ENCODE measurements at regions not wholly inside any gene's neighbourhood (a gene's known extent, or its start where the extent isn't known, plus 50 kb on each side); places are given as distances from the start of the nearest gene placed in this dataset.
"Not testable (repeated sequence)": the region's sequence is repeated elsewhere in the genome, so short reads cannot be mapped to it uniquely, and the experiment has no call there.

- no peaks in the 10 kb centered on the region for H3K4me1 ChIP-seq (ENCODE audit: insufficient read depth)
- WGBS, result 67% methylated on average over 3 of the region's 3 CpGs
Observed at GRCh38 chr7:130789436-130789835, 55.4 kb upstream of the KLF14 start.

GRCh38 chr7:130791746-130792145 lies 57.7 kb upstream of the KLF14 start:
- 90% methylated on average over 4 of the region's 4 CpGs for WGBS
- Histone ChIP-seq H3K4me3 (ENCODE audit: low read depth, low read length) (no peak overlapping the region), H3K27ac (ENCODE audit: low read depth) (no peak overlapping the region), H3K36me3 (ENCODE audit: insufficient read depth) (no peaks in the 10 kb centered on the region), H3K4me1 (ENCODE audit: insufficient read depth) (no peaks in the 10 kb centered on the region)
- no peak for DNase-seq (ENCODE audit: extremely low spot score)

More at GRCh38 chr7:130789436-130789835, 55.4 kb upstream of the KLF14 start:
- H3K36me3 ChIP-seq (ENCODE audit: insufficient read depth), result no peaks in the 10 kb centered on the region
- H3K4me3 ChIP-seq (ENCODE audit: low read depth, low read length), result no peak overlapping the region
- no peak overlapping the region for H3K27ac ChIP-seq (ENCODE audit: low read depth)
- DNase-seq (ENCODE audit: extremely low spot score), result no peak

- no peak for DNase-seq (ENCODE audit: extremely low spot score)
- Histone ChIP-seq H3K4me3 (ENCODE audit: low read depth, low read length) (no peak overlapping the region), H3K27ac (ENCODE audit: low read depth) (no peak overlapping the region), H3K36me3 (ENCODE audit: insufficient read depth) (no peaks in the 10 kb centered on the region), H3K4me1 (ENCODE audit: insufficient read depth) (no peaks in the 10 kb centered on the region)
- 54% methylated on average over 9 of the region's 9 CpGs for WGBS
Observed at GRCh38 chr7:130793855-130794618, 60.0 kb upstream of the KLF14 start.

- Histone ChIP-seq H3K27ac (ENCODE audit: low read depth) (no peak overlapping the region), H3K4me1 (ENCODE audit: insufficient read depth) (no peaks in the 10 kb centered on the region), H3K36me3 (ENCODE audit: insufficient read depth) (no peaks in the 10 kb centered on the region), H3K4me3 (ENCODE audit: low read depth, low read length) (no peak overlapping the region)
- DNase-seq (ENCODE audit: extremely low spot score), result no peak
- WGBS, result 64% methylated on average over 3 of the region's 3 CpGs
Observed at GRCh38 chr7:130794619-130794922, 60.6 kb upstream of the KLF14 start.

- H3K36me3 ChIP-seq (ENCODE audit: insufficient read depth); H3K27ac ChIP-seq (ENCODE audit: low read depth); DNase-seq (ENCODE audit: extremely low spot score); H3K4me3 ChIP-seq (ENCODE audit: low read depth, low read length); H3K4me1 ChIP-seq (ENCODE audit: insufficient read depth): not testable (repeated sequence)
- WGBS, result 96% methylated on average over 2 of the region's 2 CpGs
Observed at GRCh38 chr7:130796425-130796824, 62.4 kb upstream of the KLF14 start.

DNA sequence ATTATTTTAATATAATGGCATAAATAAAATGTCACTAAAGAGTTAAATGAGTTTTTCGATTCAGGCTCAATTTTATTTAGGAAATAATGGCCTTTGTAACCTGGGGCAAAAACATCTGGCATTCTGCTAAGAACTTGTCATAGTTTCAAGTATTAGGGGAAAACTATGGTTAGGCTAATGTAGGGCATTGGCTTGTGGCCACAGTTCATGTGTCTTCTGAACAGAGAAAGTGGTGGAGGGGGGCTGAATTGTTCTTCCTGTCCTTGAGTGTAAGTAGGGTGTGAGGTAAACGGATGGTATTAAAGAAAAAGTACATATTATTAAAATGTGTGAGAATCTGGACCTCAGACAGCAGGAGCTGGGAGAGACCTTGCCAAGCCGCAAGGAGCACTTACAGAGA lies 69.1 kb upstream of the KLF14 start:
- H3K27ac ChIP-seq (ENCODE audit: low read depth), result no peak overlapping the region
- no peaks in the 10 kb centered on the region for H3K36me3 ChIP-seq (ENCODE audit: insufficient read depth)
- no peaks in the 10 kb centered on the region for H3K4me1 ChIP-seq (ENCODE audit: insufficient read depth)
- WGBS, result 58% methylated on average over 3 of the region's 3 CpGs
- no peak for DNase-seq (ENCODE audit: extremely low spot score)
- H3K4me3 ChIP-seq (ENCODE audit: low read depth, low read length), result no peak overlapping the region

DNA sequence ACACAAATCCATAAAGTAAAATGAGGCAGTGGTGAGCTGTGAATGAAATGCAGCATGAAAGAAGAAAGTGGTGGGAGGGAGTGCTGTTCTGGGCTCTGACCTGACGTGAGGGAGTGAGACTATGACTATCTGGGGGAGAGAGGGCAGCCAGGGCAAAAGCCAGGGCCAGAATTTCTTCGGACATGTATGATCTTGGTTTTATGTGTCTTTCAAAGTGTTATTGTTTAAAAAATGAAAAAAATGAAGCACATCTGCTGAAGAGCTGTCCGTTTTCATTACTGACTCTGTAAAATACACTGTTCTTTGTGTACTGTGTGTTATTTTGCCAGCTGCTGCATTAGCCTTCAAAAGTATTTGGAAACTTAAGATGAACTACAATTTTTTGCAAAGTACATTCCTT lies 70.2 kb upstream of the KLF14 start:
- no peaks in the 10 kb centered on the region for H3K4me1 ChIP-seq (ENCODE audit: insufficient read depth)
- H3K36me3 ChIP-seq (ENCODE audit: insufficient read depth), result no peaks in the 10 kb centered on the region
- no peak overlapping the region for H3K27ac ChIP-seq (ENCODE audit: low read depth)
- H3K4me3 ChIP-seq (ENCODE audit: low read depth, low read length), result no peak overlapping the region
- WGBS, result 34% methylated on average over 3 of the region's 3 CpGs
- no peak for DNase-seq (ENCODE audit: extremely low spot score)

DNA sequence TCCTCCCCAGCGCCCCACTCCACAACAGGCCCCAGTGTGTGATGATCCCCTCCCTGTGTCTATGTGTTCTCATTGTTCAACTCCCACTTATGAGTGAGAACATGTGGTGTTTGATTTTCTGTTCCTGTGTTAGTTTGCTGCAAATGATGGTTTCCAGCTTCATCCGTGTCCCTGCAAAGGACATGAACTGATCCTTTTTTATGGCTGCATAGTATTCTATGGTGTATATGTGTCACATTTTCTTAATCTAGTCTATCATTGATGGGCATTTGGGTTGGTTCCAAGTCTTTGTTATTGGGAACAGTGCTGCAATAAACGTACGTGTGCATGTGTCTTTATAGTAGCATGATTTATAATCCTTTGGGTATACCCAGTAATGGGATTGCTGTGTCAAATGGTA lies 78.8 kb upstream of the KLF14 start:
- H3K36me3 ChIP-seq (ENCODE audit: insufficient read depth); DNase-seq (ENCODE audit: extremely low spot score); H3K4me1 ChIP-seq (ENCODE audit: insufficient read depth); H3K27ac ChIP-seq (ENCODE audit: low read depth); H3K4me3 ChIP-seq (ENCODE audit: low read depth, low read length): not testable (repeated sequence)
- WGBS, result 86% methylated on average over 4 of the region's 4 CpGs

GRCh38 chr7:130814778-130815335 lies 80.8 kb upstream of the KLF14 start:
- DNase-seq (ENCODE audit: extremely low spot score), result no peak
- WGBS, result 37% methylated on average over 2 of the region's 2 CpGs
- no peak overlapping the region for H3K4me3 ChIP-seq (ENCODE audit: low read depth, low read length)
- no peak overlapping the region for H3K27ac ChIP-seq (ENCODE audit: low read depth)
- no peaks in the 10 kb centered on the region for H3K36me3 ChIP-seq (ENCODE audit: insufficient read depth)
- H3K4me1 ChIP-seq (ENCODE audit: insufficient read depth), result no peaks in the 10 kb centered on the region

GRCh38 chr7:130818056-130818455 lies 84.0 kb upstream of the KLF14 start:
- H3K27ac ChIP-seq (ENCODE audit: low read depth), result no peak overlapping the region

DNA sequence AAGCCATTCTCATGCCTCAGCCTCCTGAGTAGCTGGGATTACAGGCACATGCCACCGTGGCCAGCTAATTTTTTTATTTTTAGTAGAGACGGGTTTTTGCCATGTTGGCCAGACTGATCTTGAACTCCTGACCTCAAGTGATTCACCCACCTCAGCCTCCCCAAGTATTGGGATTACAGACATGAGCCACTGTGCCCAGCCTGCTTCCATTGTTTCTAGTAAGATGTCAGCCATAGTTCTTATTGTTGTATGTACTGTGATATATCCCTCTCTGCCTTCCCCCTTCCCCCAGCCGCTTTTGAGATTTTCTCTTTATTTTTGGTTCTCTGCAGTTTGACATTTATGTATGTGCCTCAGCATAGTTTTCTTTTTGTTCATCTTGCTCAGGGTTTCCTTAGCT lies 87.9 kb upstream of the KLF14 start:
- H3K4me1 ChIP-seq (ENCODE audit: insufficient read depth), result no peaks in the 10 kb centered on the region
- 85% methylated on average over 3 of the region's 3 CpGs for WGBS
- no peak overlapping the region for H3K4me3 ChIP-seq (ENCODE audit: low read depth, low read length)
- no peak for DNase-seq (ENCODE audit: extremely low spot score)
- no peak overlapping the region for H3K27ac ChIP-seq (ENCODE audit: low read depth)
- H3K36me3 ChIP-seq (ENCODE audit: insufficient read depth), result no peaks in the 10 kb centered on the region

More at GRCh38 chr7:130818056-130818455, 84.0 kb upstream of the KLF14 start:
- DNase-seq (ENCODE audit: extremely low spot score), result no peak
- Histone ChIP-seq H3K36me3 (ENCODE audit: insufficient read depth) (no peaks in the 10 kb centered on the region), H3K4me1 (ENCODE audit: insufficient read depth) (no peaks in the 10 kb centered on the region), H3K4me3 (ENCODE audit: low read depth, low read length) (no peak overlapping the region)
- WGBS, result 69% methylated on average over 2 of the region's 2 CpGs

DNA sequence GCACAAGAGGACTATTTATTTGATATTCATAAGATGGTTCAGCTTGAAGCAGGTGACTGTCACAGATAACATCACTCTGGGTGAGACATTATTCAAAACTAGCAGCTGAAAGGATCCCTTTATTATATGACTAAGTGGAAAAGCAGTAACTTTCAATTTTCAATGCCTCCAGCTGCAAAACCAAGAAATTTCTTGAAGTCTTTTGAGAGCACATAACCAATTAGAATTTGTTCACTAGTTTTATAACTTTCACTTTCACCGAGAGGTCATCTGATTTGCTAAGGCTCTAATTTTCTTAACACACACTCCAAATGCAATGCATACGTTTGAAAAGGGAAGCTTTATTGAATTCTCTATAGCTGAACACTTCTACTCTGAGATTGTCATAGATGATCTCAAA lies 88.6 kb upstream of the KLF14 start:
- H3K27ac ChIP-seq (ENCODE audit: low read depth), result no peak overlapping the region
- H3K4me1 ChIP-seq (ENCODE audit: insufficient read depth), result no peaks in the 10 kb centered on the region
- H3K36me3 ChIP-seq (ENCODE audit: insufficient read depth), result no peaks in the 10 kb centered on the region
- 65% methylated on average over 2 of the region's 2 CpGs for WGBS
- no peak for DNase-seq (ENCODE audit: extremely low spot score)
- H3K4me3 ChIP-seq (ENCODE audit: low read depth, low read length), result no peak overlapping the region

GRCh38 chr7:130823060-130823459 lies 89.1 kb upstream of the KLF14 start:
- H3K4me3 ChIP-seq (ENCODE audit: low read depth, low read length), result no peak overlapping the region
- no peak overlapping the region for H3K27ac ChIP-seq (ENCODE audit: low read depth)
- H3K36me3 ChIP-seq (ENCODE audit: insufficient read depth), result no peaks in the 10 kb centered on the region
- 83% methylated on average over 2 of the region's 2 CpGs for WGBS
- H3K4me1 ChIP-seq (ENCODE audit: insufficient read depth), result no peaks in the 10 kb centered on the region
- no peak for DNase-seq (ENCODE audit: extremely low spot score)

DNA sequence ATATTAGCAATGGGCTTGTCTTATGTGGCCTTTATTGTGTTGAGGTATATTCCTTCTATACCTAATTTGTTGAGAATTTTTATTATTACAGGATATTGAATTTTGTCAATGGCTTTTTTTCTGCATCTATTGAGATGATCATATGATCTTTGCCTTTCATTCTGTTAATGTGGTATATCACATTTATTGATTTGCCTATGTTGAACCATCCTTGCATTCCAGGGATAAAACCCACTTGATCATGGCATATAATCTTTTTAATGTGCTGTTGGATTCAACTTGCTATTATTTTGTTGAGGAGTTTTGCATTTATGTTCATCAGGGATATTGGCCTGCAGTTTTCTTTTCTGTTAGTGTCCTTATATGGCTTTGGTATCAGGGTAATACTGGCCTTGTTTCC lies 91.8 kb upstream of the KLF14 start:
- Histone ChIP-seq H3K36me3 (ENCODE audit: insufficient read depth) (no peaks in the 10 kb centered on the region), H3K4me1 (ENCODE audit: insufficient read depth) (no peaks in the 10 kb centered on the region), H3K4me3 (ENCODE audit: low read depth, low read length) (no peak overlapping the region), H3K27ac (ENCODE audit: low read depth) (no peak overlapping the region)
- no peak for DNase-seq (ENCODE audit: extremely low spot score)

DNA sequence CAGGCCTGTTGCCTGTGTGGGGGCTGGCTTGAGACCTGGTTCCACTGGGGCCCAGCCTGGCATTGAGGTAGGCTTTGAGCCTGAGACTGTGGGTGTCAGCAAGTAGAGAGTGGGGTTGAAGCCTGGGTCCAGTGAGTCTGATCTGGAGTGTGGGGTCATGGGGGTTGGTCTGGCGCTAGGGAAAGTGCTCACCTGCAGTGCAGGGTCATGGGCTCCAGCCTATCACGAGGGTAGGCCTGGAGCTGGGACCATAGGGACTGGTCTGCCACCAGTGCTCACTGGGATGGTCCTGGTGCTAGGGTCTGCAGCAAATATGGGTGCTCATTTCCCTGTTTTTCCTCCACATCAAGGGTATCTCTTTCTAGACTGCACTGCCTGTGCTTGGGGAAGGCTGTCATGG lies 95.4 kb upstream of the KLF14 start:
- Histone ChIP-seq H3K4me3 (ENCODE audit: low read depth, low read length) (no peak overlapping the region), H3K27ac (ENCODE audit: low read depth) (no peak overlapping the region), H3K4me1 (ENCODE audit: insufficient read depth) (no peaks in the 10 kb centered on the region), H3K36me3 (ENCODE audit: insufficient read depth) (no peaks in the 10 kb centered on the region)
- 76% methylated on average over 2 of the region's 2 CpGs for WGBS
- DNase-seq (ENCODE audit: extremely low spot score), result no peak
